Hepatic stellate cell (primary cell): ENCODE measurements at regions not wholly inside any gene's neighbourhood (a gene's known extent, or its start where the extent isn't known, plus 50 kb on each side); places are given as distances from the start of the nearest gene placed in this dataset.
"Not testable (repeated sequence)": the region's sequence is repeated elsewhere in the genome, so short reads cannot be mapped to it uniquely, and the experiment has no call there.

Experiments
- DNase-seq: peaks from one replicate; pipeline ENCODE4 v3.0.0; 2011; ENCODE audit warnings: low spot score

- no peak for DNase-seq
These were observed 101.7 kb downstream of the BMS1 start for GRCh38 chr10:42883993-42884983.

- no peak for DNase-seq
These were observed 103.1 kb downstream of the BMS1 start for GRCh38 chr10:42885491-42886270.

GRCh38 chr10:42887734-42888503, 105.3 kb downstream of the BMS1 start:
- DNase-seq: no peak

- DNase-seq: no peak
These were observed 106.0 kb downstream of the BMS1 start for GRCh38 chr10:42888504-42889095.

- DNase-seq: no peak
These were observed 114.1 kb downstream of the BMS1 start for GRCh38 chr10:42896735-42897134.

GRCh38 chr10:42898037-42898960, 115.7 kb downstream of the BMS1 start:
- no peak for DNase-seq

GRCh38 chr10:42899036-42899435, 116.4 kb downstream of the BMS1 start:
- no peak for DNase-seq

- DNase-seq: not testable (repeated sequence)
These were observed 117.8 kb downstream of the BMS1 start for GRCh38 chr10:42900346-42900745.

- no peak for DNase-seq
These were observed 128.8 kb downstream of the BMS1 start for GRCh38 chr10:42911359-42911758.

GRCh38 chr10:42916974-42917373, 134.4 kb downstream of the BMS1 start:
- DNase-seq: no peak

GRCh38 chr10:42917821-42918220, 135.2 kb downstream of the BMS1 start:
- DNase-seq: no peak

GRCh38 chr10:42921951-42922350, 139.4 kb downstream of the BMS1 start:
- no peak for DNase-seq

GRCh38 chr10:42924484-42924883, 141.9 kb downstream of the BMS1 start:
- DNase-seq: no peak

GRCh38 chr10:42926843-42927242, 144.2 kb downstream of the BMS1 start:
- peak; percentile 66 for DNase-seq

- no peak for DNase-seq
These were observed 145.5 kb downstream of the BMS1 start for GRCh38 chr10:42928064-42928463.

- no peak for DNase-seq
These were observed 146.6 kb downstream of the BMS1 start for GRCh38 chr10:42929236-42929635.

- DNase-seq: no peak
These were observed 146.9 kb upstream of the RET start for GRCh38 chr10:42929993-42930392.

- DNase-seq: no peak
These were observed 146.2 kb upstream of the RET start for GRCh38 chr10:42930516-42931192.

GRCh38 chr10:42932116-42932515, 144.8 kb upstream of the RET start:
- no peak for DNase-seq
